ENCODE measurements at regions not wholly inside any gene's neighbourhood (a gene's known extent, or its start where the extent isn't known, plus 50 kb on each side); places are given as distances from the start of the nearest gene placed in this dataset.

GRCh38 chr5:7015586-7016256 lies 302.5 kb downstream of the TENT4A start:
- H3K27ac Mint-ChIP-seq = no peak overlapping the region
- no peak for ATAC-seq
- no peak for DNase-seq
- peaks cover 4% of the 10 kb centered on the region for H3K9me3 Mint-ChIP-seq
- H3K27me3 Mint-ChIP-seq = peaks cover 1% of the 10 kb centered on the region
- ChIA-PET POLR2A (no interaction called here), CTCF (no interaction called here)
- no peaks in the 10 kb centered on the region for H3K36me3 Mint-ChIP-seq (ENCODE audit: low read depth)
- intact Hi-C loops (cut with micrococcal nuclease) = no loop called here
- no peak overlapping the region for H3K4me3 Mint-ChIP-seq
- no peaks in the 10 kb centered on the region for H3K4me1 Mint-ChIP-seq (ENCODE audit: low read depth)
- no peak for TF ChIP-seq CTCF (IDR thresholded peaks at IDR 0.05)

GRCh38 chr5:7016999-7017747 lies 303.9 kb downstream of the TENT4A start:
- peaks cover 11% of the 10 kb centered on the region for H3K9me3 Mint-ChIP-seq
- POLR2A ChIA-PET = interaction anchor here (0.6 kb wide), 1 partner anchor 1164 kb away, joined by 3 read pairs; no protein-coding TSS in a partner anchor
- no peak for ATAC-seq
- TF ChIP-seq CTCF (IDR thresholded peaks at IDR 0.05) = no peak
- DNase-seq = no peak
- CTCF ChIA-PET = no interaction called here
- no peak overlapping the region for H3K4me3 Mint-ChIP-seq
- intact Hi-C loops (cut with micrococcal nuclease) = no loop called here
- H3K27me3 Mint-ChIP-seq = peaks cover 1% of the 10 kb centered on the region
- no peaks in the 10 kb centered on the region for H3K36me3 Mint-ChIP-seq (ENCODE audit: low read depth)
- H3K4me1 Mint-ChIP-seq (ENCODE audit: low read depth) = no peaks in the 10 kb centered on the region
- H3K27ac Mint-ChIP-seq = no peak overlapping the region

GRCh38 chr5:7018198-7018597 lies 305.0 kb downstream of the TENT4A start:
- TF ChIP-seq CTCF (IDR thresholded peaks at IDR 0.05) = no peak
- ATAC-seq (no peak), DNase-seq (no peak)
- intact Hi-C loops (cut with micrococcal nuclease) = no loop called here
- H3K9me3 Mint-ChIP-seq = peaks cover 19% of the 10 kb centered on the region
- POLR2A ChIA-PET = no interaction called here
- H3K4me1 Mint-ChIP-seq (ENCODE audit: low read depth) = no peaks in the 10 kb centered on the region
- H3K4me3 Mint-ChIP-seq = no peak overlapping the region
- peaks cover 1% of the 10 kb centered on the region for H3K27me3 Mint-ChIP-seq
- H3K27ac Mint-ChIP-seq = no peak overlapping the region
- H3K36me3 Mint-ChIP-seq (ENCODE audit: low read depth) = no peaks in the 10 kb centered on the region
- CTCF ChIA-PET = no interaction called here

GRCh38 chr5:7018601-7019000 lies 305.4 kb downstream of the TENT4A start:
- Mint-ChIP-seq H3K36me3 (ENCODE audit: low read depth) (no peaks in the 10 kb centered on the region), H3K4me3 (no peak overlapping the region), H3K27ac (no peak overlapping the region), H3K9me3 (peaks cover 23% of the 10 kb centered on the region), H3K4me1 (ENCODE audit: low read depth) (no peaks in the 10 kb centered on the region), H3K27me3 (peaks cover 1% of the 10 kb centered on the region)
- intact Hi-C loops (cut with micrococcal nuclease) = no loop called here
- ATAC-seq (no peak), DNase-seq (no peak)
- ChIA-PET POLR2A (no interaction called here), CTCF (no interaction called here)
- TF ChIP-seq CTCF (IDR thresholded peaks at IDR 0.05) = no peak

- DNase-seq (no peak), ATAC-seq (no peak)
- intact Hi-C loops (cut with micrococcal nuclease) = no loop called here
- no peak overlapping the region for H3K27ac Mint-ChIP-seq
- POLR2A ChIA-PET = no interaction called here
- no peak for TF ChIP-seq CTCF (IDR thresholded peaks at IDR 0.05)
- no peaks in the 10 kb centered on the region for H3K4me1 Mint-ChIP-seq (ENCODE audit: low read depth)
- no peaks in the 10 kb centered on the region for H3K36me3 Mint-ChIP-seq (ENCODE audit: low read depth)
- no peaks in the 10 kb centered on the region for H3K9me3 Mint-ChIP-seq
- H3K27me3 Mint-ChIP-seq = no peaks in the 10 kb centered on the region
- CTCF ChIA-PET = no interaction called here
- H3K4me3 Mint-ChIP-seq = no peak overlapping the region
Measured at GRCh38 chr5:7036192-7036835, 323.1 kb downstream of the TENT4A start.

Data from activated CD8-positive, alpha-beta T cell treated with anti-CD3 and anti-CD28 coated beads for 36 hours (primary cell).